HG03045 (cell line): ENCODE measurements at regions not wholly inside any gene's neighbourhood (a gene's known extent, or its start where the extent isn't known, plus 50 kb on each side); places are given as distances from the start of the nearest gene placed in this dataset.

Experiments used
- ATAC-seq: cut with Tn5 transposase; IDR thresholded peaks from one replicate; pipeline ENCODE4 v1.9.1; 2021; ENCODE audit warnings: mild to moderate bottlenecking, moderate library complexity; ENCODE audit not compliant: unreplicated experiment

DNA sequence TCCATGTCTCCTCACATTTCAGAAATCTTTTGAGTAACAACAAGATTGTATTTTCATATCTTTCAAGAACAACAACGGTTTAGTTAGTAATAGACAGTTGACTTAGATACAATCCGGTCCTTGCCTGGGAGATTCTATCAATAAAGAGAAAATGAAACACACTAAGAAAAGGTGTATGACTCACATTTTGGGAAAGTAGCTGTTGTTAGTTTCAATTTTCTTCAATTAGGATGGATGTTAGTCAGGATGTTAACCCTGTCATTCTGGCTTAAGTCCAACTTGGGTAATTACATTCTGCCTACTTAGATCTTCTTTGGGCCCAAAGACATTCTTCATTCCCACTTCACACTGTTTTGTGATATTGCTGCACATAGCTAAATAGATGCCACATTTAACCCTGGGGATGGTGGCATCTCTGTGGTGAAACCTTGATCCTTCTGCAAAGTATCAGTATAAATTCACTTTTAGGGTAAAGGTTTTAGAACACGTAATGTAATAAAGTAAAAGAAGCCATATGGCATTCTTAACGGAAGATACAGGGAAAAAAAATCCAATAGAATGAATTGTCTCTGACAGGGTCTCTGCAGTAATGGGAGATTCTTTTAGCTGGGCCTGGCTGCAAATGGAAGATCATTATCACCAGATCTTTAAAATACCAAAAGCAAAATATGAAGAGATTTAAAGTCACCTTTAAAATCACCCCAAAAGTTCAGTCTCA lies 365.5 kb downstream of the FIGN start:
- ATAC-seq = no peak

DNA sequence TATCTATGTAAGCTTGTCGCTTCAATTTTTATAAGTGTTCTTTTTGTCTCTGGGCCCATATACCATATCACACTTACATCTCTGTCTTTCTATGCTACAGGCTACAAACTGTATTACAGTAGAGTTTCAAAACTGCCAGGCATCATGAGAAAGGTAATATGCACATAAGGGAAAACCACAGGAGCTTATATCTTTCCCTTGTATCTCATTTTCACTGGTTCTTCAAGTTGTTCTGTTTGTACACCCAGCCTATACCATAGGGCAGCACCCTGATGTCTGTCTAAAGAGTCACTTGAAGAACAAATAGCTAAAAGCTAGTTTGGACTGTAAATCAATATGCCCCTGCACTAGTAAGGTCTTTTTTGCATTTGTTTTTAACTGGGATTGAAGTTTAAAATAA lies 366.7 kb downstream of the FIGN start:
- ATAC-seq = no peak

DNA sequence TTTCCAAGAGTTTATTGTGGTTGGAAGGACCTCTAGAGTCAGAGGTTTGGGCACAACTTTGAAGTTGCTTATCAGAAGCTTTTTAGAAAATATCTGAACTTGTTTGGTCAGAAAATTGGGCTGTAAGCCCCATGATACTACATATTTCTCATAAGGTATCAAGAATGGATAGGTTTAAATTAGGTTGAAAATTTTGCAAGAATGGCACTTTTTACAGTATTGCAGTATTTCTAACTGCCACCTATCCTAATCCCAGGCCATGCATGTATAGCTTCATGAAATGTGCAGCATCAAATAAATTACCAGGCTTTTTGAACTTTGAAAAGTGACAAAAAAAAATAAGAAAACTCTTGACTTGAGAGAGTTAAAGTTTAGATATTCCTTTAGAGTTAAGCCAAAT lies 367.2 kb downstream of the FIGN start:
- no peak for ATAC-seq

DNA sequence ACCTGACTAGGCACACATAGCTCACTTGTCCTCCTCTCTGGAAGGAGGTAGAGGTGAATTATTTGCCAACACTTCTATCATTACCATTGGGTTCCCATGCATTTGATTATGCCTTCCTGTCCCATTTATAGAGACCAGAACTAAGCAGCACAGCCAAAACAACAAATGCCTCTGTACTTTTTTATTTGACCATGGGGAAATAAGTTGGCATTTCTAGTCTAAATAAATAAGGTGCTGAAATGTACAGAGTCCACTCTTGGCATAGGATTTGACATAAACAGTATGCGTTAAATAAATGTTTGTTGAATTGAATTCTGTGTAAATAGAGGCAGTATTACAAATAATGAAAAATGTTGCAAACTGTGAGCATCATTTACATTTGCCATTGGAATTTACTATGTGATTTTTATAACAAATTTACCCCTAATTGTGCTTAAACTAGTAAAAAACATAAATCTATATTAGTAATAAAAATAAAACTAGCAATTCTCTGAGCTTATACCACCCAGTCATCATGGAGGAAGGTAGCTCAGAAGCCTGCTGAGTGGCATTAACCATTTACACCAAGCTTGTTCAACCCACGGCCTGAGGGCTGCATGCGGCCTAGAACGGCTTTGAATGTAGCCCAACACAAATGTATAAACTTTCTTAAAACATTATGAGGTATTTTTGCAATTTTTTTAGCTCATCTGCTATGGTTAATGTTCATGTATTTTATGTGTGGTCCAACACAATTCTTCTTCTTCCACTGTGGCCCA lies 367.8 kb downstream of the FIGN start:
- ATAC-seq = no peak

DNA sequence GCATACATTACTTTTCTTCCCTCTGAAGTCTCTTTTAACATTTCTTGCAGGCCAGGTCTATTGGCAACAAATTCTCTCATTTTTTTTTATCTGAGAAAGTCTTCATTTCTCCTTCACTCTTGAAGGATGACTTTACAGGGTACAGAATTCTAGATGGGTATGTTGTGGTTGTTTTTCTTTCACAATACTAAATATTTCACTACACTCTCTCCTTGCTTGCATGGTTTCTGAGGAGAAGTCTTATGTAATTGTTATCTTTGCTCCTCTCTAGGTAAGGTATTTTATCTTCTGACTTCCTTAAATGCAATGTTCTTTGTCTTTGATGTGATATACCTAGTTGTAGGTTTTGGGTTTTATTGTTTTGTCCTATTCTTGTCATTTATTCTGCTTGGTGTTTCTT lies 371.1 kb downstream of the FIGN start:
- ATAC-seq = no peak

DNA sequence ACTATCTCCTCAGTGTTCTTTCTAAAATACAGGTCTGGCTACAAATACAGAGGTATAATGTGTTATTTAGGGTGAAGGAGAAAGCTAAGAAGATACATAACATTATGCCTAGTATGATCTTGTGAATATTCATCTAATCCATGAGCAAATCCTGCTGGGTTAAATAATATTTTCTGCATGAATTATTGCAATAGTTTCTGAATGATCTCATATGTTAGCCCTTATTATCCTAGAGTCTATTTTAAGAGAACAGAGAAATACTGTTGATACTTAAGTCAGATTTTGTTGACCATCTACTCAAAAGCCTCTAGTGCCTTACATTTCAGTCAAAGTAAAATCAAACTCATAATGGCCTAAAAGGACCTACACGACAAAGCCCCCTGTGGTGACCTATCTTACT lies 382.3 kb downstream of the FIGN start:
- ATAC-seq = no peak

DNA sequence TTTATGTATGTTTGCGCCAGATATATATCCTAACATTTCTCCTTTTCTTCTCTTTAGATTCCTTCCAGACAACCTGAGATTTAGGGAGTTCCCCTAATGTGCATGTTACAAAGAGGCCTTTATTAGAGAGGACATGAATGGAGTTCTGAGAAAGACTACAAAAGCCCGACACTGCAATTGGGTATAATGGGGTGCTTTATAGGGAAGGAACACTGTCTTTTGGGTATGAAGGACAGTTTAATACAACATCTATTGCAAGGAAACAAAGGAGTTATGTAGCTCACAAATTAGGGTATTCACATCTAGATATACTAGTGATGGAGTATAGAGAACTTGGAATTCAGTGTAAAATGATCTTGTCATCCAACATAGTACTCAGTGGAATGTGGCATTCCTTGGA lies 383.8 kb downstream of the FIGN start:
- no peak for ATAC-seq

DNA sequence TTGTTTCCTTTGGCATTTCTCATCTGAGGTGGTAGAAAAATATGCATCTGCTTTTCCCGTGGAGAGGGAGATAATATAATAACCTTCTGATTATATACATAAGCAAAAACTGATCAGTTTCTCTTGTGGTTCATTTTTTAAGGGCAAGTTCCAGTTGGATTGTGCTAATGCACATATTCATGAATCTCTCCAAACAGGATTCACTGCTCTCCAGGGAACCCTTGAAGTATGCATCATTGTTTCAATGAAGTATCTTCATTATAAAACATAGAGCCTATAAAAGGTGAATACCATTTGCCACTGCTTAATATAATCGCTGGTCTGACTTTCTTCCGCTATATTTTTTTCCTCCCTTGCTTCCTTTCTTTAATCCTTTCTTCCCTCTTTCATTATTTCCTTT lies 384.7 kb downstream of the FIGN start:
- no peak for ATAC-seq

DNA sequence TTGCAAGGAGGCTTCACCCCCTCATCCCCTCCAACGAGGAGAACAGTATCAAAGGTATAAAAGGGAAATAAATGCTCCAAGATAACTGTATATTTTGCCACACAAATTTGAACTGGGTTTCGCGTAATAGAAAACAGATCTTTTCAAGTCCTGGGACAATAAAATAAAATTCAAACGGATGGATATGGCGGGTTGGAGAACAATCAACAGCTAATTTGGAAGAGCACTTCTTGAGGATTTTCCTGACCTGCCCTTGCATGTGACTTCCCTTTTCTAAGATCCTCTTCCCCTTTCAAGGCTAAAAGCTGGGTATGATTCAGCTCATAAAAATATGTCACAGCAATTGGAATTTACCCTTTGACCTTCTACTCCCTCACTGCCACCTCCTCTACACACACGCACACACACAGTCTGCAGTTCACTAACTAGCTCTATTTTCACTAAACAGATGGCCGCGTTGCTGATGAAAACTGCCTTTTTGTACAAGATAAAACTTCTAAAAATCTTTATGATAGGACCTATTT lies 386.9 kb downstream of the FIGN start:
- no peak for ATAC-seq

DNA sequence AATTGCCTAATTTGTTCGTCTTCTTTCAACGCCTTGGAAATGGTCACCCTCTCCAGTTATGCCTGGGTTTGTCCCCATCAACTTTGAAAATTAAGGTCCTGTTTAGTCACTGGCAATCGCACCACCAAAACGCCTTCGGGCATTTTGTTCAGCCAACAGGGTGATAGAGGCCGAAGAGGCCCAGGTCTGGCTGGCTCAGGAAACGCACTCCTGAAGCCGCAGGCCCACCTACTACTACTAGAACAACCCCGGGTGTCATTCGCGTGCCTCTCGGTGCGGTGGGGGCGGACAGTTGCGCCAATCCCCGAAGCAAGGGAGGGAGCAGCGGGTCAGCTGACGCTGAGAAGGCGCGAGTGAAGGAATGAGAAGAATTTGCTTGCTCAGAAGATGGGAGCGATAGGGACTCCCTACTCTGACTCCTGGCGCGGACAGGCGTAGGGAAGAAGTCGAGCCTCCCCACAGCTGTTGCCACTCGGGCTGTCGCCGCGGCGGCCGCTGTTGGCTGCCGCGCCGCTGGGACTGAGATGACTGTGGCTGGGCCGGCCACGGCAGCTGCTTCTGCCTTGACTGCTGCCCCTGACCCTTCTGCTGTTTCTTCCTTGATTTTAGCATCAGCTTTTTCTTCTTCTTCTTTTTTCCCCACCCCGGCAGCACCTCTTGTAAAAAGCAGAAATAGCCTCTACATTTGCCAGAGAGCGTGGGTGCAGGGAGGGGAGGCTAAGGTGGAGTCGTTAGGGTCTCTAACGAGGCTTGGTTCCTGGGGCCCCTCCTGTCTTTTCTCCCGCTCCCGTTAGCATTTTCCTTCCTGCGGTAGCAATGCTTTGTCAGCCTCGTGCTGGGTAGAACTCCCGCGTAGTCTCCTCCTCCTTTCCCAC lies 387.6 kb downstream of the FIGN start:
- ATAC-seq = no peak

DNA sequence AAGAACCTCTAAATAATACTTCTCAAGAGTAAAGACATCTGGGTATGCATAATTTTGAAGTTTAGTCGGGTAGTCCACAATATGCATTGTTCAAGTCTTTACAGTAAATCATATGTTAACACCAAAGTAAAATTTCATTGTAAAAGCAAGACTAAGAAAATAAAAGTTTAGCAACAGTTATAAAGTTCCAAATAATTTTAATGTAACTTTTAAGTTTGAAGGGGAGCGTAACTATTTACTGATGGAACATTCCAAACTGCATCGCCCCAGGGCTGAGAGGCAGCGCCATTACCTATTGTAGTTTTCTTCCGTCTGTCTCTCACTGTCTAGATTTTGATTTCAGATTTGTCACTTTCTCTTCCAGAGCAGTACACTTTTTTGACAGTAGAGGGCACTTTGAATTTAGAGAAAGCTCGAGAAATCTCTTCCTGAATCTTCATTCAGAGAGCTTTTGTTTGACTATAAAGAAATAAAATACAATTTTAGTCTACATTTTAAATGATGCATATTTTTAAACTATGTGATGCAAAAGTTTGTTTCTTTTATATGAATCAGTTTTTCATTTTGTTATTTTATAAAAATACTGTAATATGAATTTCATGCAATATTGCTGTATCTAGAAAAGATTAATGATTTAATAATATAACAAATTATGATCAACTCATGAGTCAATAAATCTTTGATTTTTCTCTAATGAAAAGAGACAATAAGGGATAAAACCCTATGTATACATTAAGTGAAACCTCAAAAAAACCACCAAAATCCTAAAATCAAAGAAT lies 389.8 kb downstream of the FIGN start:
- no peak for ATAC-seq

DNA sequence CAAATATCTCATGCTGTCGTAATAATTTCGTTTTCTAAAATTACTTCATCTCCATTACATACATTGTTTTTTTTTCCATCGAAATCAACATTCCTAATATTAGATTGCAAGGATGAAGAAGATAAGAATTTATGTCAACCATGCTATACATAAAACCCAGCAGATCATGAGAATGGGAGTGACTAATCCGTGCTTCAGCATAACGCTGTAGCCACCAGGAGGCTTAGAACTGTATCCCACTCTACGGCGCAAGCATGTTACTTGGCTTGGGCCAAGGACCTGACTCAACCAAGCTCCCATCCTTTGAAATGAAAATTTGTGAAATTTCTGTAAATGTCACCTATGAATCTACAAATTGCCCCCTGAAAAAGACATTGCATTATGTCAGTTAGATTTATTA lies 392.5 kb downstream of the FIGN start:
- no peak for ATAC-seq

DNA sequence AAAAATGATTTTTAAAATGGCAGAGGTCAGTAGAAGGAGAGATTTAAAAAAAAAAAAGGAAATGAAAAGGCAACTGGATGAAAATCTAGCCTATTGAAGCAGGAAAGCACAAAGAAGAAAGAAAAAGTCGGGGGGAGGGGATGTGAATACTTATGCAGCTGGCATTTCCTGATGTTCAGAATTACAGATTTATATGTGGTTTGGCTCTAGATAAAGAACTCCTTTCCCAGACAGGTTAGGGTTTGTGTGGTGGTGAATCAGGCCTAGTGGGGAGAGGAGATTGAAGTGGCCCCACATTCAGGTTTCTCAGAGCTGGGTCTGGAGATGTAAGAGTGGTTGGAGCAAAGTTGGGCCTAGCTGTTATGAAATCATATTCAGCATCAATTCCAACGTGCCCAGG lies 394.4 kb downstream of the FIGN start:
- ATAC-seq = no peak

DNA sequence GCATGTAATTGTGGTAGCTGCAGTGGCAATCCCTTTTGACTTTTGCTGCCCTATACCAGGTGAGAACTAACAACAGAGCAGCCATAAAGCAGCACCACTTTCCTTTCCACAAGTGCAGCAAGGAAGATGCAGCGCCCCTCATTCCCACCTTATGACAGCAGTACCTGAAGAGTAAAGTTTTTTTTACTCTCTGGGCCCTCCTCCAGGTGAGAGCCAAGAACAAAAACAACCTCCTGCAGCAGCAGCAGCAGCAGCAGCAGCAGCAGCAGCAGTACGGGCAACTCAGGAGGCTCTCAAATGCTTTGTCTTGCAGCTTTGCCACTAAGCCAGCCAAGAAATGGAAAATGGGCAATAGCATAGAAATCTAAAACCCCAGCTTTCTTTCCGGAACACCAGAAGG lies 397.5 kb downstream of the FIGN start:
- no peak for ATAC-seq

DNA sequence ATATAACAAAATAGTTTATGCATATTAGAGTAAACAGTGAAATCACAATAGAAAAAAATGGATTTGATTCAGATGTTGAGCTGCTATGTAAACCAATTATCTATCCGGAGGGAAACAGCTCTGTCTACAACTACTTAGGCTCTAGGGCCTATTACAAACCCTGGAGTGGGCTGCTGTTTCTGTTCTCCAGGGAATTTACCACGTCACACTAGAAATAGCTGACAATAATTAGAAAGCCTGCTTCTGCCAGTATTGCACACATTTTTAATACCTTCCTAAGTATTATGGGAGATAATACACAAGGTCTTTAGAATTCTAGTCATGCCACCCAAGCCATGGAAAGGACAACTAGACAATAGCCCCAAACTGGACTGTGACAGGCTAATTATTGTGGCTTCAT lies 411.1 kb downstream of the FIGN start:
- ATAC-seq = no peak

DNA sequence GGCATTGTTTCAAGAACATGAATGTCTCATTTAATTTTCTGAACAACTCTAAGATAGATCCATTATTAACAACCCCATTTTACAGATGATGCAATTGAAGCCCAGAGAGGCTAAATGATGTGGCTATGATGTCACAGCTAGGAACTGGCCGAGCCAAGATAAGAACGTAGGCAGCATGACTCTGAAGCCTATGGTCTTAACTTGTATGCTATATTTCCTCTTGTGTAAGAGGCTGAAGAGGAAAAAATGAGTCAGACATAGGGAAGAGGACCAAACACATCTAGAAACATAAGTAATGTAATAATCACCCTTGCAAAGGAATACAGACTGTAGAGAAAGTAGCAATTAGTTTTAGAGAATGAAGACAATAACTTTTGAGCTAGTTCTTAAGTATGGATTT lies 416.8 kb downstream of the FIGN start:
- ATAC-seq = no peak

DNA sequence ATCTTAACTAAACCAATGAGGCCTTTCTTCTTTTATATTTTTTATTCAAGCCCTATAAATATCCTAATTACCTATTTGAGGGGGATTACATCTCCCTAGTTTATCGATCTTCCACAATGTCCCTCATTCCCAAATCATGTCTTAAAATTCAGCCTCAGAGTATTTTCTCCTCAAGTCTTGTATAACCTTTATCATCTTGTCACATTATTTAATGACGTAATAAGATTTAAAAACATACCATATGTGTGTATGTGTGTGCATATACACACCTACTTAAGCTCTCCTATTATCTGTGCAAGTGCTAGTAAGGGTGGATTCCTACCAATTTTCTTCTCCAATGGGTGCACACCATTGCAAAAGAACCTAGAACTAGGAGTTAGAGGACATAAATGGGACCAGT lies 421.1 kb downstream of the FIGN start:
- no peak for ATAC-seq

DNA sequence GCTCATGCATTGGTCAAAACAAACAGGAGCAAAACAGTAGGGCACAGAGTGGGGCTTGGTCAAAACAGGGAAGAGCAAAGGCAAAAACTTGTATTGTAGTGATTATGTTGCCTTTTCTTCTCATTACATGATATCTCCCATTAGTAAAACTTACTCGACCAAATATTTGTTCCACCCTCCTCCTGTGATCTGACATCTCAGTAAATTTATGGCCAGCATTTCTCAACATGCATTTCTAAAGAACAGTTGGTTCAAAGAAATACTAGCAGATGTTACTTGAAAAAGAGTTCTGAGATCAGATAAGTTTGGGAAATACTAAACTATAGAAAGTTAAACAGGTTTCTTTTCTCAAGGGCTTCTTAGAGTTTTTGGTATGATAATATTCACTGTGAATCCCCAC lies 423.1 kb downstream of the FIGN start:
- no peak for ATAC-seq

DNA sequence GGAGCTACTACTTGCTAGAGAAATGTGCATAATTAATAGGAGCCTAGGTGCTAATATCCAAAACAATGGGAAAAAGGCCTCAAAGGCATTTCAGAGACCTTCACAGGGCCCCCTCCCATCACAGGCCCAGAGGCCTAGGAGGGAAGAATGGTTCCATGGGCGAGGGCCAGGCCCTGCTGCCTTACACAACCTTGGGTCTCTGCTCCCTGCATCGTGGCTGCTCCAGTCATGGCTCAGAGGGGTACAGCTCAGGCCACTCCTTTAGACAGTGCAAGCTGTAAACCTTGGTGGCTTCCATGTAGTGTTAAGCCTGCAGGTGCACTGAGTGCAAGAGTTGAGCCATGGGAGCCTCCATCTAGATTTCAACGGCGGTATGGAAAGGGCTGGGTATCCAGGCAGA lies 429.2 kb downstream of the FIGN start:
- ATAC-seq = no peak

DNA sequence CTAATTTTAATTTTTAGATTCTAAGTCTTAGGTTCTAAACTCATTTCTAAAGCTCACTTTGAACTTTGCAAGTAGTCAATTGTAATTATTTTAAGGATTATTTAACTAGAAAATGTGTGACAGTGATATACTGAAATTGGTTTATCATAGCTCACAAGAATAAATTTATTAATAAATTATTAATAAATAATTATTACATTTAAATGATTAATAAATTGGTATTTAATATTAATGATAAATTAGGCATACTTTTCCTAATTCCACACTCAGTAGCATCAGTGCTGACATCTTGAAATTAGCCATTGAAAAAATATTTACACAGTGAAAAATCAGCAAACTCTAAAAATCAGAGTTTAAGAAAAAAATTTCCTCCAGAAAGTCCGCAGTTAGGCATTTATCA lies 433.7 kb downstream of the FIGN start:
- no peak for ATAC-seq

DNA sequence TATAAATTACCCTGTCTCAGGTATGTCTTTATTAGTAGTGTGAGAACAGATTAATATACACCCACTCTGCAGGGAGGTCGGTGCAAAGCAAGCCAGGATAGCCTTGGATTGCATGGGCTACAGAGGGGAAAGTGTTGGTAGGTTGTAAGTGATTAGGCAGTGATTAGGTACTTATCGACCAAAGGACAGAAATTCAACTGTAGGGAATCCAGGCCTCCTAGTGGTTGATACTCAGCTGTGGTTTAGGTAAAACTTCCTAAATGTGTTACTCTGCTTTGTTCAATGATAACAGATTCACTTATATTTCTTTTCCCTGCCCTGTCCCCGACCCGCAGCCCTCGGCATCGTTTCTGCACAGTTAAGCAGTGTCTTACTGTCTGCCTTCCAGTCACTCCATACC lies 444.0 kb downstream of the FIGN start:
- no peak for ATAC-seq
